ENCODE measurements at regions not wholly inside any gene's neighbourhood (a gene's known extent, or its start where the extent isn't known, plus 50 kb on each side); places are given as distances from the start of the nearest gene placed in this dataset.

- Mint-ChIP-seq H3K9me3 (ENCODE audit: unreplicated experiment) (no peaks in the 10 kb centered on the region), H3K36me3 (ENCODE audit: unreplicated experiment) (no peaks in the 10 kb centered on the region), H3K27ac (ENCODE audit: unreplicated experiment) (no peak overlapping the region), H3K27me3 (ENCODE audit: unreplicated experiment) (no peaks in the 10 kb centered on the region), H3K4me3 (ENCODE audit: unreplicated experiment) (no peak overlapping the region), H3K4me1 (ENCODE audit: low read depth, unreplicated experiment) (no peaks in the 10 kb centered on the region)
- TF ChIP-seq, protein P1, sequence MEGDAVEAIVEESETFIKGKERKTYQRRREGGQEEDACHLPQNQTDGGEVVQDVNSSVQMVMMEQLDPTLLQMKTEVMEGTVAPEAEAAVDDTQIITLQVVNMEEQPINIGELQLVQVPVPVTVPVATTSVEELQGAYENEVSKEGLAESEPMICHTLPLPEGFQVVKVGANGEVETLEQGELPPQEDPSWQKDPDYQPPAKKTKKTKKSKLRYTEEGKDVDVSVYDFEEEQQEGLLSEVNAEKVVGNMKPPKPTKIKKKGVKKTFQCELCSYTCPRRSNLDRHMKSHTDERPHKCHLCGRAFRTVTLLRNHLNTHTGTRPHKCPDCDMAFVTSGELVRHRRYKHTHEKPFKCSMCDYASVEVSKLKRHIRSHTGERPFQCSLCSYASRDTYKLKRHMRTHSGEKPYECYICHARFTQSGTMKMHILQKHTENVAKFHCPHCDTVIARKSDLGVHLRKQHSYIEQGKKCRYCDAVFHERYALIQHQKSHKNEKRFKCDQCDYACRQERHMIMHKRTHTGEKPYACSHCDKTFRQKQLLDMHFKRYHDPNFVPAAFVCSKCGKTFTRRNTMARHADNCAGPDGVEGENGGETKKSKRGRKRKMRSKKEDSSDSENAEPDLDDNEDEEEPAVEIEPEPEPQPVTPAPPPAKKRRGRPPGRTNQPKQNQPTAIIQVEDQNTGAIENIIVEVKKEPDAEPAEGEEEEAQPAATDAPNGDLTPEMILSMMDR (IDR thresholded peaks at IDR 0.05; ENCODE audit: partially characterized antibody, unreplicated experiment): no peak
- no peak for DNase-seq
Observed at GRCh38 chr14:98507264-98507663, 764.7 kb downstream of the BCL11B start.

- Mint-ChIP-seq H3K27me3 (ENCODE audit: unreplicated experiment) (no peaks in the 10 kb centered on the region), H3K4me1 (ENCODE audit: low read depth, unreplicated experiment) (no peaks in the 10 kb centered on the region), H3K4me3 (ENCODE audit: unreplicated experiment) (no peak overlapping the region)
Observed at GRCh38 chr14:98510392-98510791, 761.6 kb downstream of the BCL11B start.

GRCh38 chr14:98512501-98513251 is 759.3 kb downstream of the BCL11B start:
- Mint-ChIP-seq H3K9me3 (ENCODE audit: unreplicated experiment) (no peaks in the 10 kb centered on the region), H3K27me3 (ENCODE audit: unreplicated experiment) (no peaks in the 10 kb centered on the region), H3K4me3 (ENCODE audit: unreplicated experiment) (no peak overlapping the region), H3K4me1 (ENCODE audit: low read depth, unreplicated experiment) (no peaks in the 10 kb centered on the region), H3K36me3 (ENCODE audit: unreplicated experiment) (no peaks in the 10 kb centered on the region), H3K27ac (ENCODE audit: unreplicated experiment) (no peak overlapping the region)
- no peak for DNase-seq
- TF ChIP-seq, protein P1 (IDR thresholded peaks at IDR 0.05; ENCODE audit: partially characterized antibody, unreplicated experiment): no peak

More at GRCh38 chr14:98510392-98510791, 761.6 kb downstream of the BCL11B start:
- H3K9me3 Mint-ChIP-seq (ENCODE audit: unreplicated experiment): no peaks in the 10 kb centered on the region
- no peaks in the 10 kb centered on the region for H3K36me3 Mint-ChIP-seq (ENCODE audit: unreplicated experiment)
- TF ChIP-seq, protein P1 (IDR thresholded peaks at IDR 0.05; ENCODE audit: partially characterized antibody, unreplicated experiment): no peak
- no peak for DNase-seq
- no peak overlapping the region for H3K27ac Mint-ChIP-seq (ENCODE audit: unreplicated experiment)

GRCh38 chr14:98513558-98513957 is 758.4 kb downstream of the BCL11B start:
- H3K4me1 Mint-ChIP-seq (ENCODE audit: low read depth, unreplicated experiment): no peaks in the 10 kb centered on the region
- H3K27me3 Mint-ChIP-seq (ENCODE audit: unreplicated experiment): no peaks in the 10 kb centered on the region

GRCh38 chr14:98514016-98514415 is 758.0 kb downstream of the BCL11B start:
- Mint-ChIP-seq H3K27ac (ENCODE audit: unreplicated experiment) (no peak overlapping the region), H3K4me3 (ENCODE audit: unreplicated experiment) (no peak overlapping the region), H3K27me3 (ENCODE audit: unreplicated experiment) (no peaks in the 10 kb centered on the region), H3K9me3 (ENCODE audit: unreplicated experiment) (no peaks in the 10 kb centered on the region), H3K36me3 (ENCODE audit: unreplicated experiment) (no peaks in the 10 kb centered on the region), H3K4me1 (ENCODE audit: low read depth, unreplicated experiment) (no peaks in the 10 kb centered on the region)
- TF ChIP-seq, protein P1 (IDR thresholded peaks at IDR 0.05; ENCODE audit: partially characterized antibody, unreplicated experiment): no peak
- no peak for DNase-seq

More at GRCh38 chr14:98513558-98513957, 758.4 kb downstream of the BCL11B start:
- Mint-ChIP-seq H3K27ac (ENCODE audit: unreplicated experiment) (no peak overlapping the region), H3K36me3 (ENCODE audit: unreplicated experiment) (no peaks in the 10 kb centered on the region), H3K4me3 (ENCODE audit: unreplicated experiment) (no peak overlapping the region), H3K9me3 (ENCODE audit: unreplicated experiment) (no peaks in the 10 kb centered on the region)
- TF ChIP-seq, protein P1 (IDR thresholded peaks at IDR 0.05; ENCODE audit: partially characterized antibody, unreplicated experiment): no peak
- no peak for DNase-seq
